Hepatocyte (in vitro differentiated cells): ENCODE measurements at regions not wholly inside any gene's neighbourhood (a gene's known extent, or its start where the extent isn't known, plus 50 kb on each side); places are given as distances from the start of the nearest gene placed in this dataset.

Experiments
- CTCF ChIP-seq: fragments of 200-600 bp; sonication (generic); IDR thresholded peaks from 2 replicates; pipeline ENCODE4 v1.5.1; 2016; ENCODE audit warnings: antibody characterized with exemption, mild to moderate bottlenecking; ENCODE audit not compliant: poor library complexity
- EZH2 ChIP-seq: fragments of 200-600 bp; sonication (generic); IDR thresholded peaks from 2 replicates; pipeline ENCODE4 v1.6.1; 2016; ENCODE audit warnings: antibody characterized with exemption, mild to moderate bottlenecking, borderline replicate concordance

GRCh38 chr3:191543018-191543417 lies 82.1 kb downstream of the PYDC2 start:
- TF ChIP-seq CTCF, result no peak
- TF ChIP-seq EZH2, result no peak
